ENCODE measurements at regions not wholly inside any gene's neighbourhood (a gene's known extent, or its start where the extent isn't known, plus 50 kb on each side); places are given as distances from the start of the nearest gene placed in this dataset.

- TF ChIP-seq, protein P1, sequence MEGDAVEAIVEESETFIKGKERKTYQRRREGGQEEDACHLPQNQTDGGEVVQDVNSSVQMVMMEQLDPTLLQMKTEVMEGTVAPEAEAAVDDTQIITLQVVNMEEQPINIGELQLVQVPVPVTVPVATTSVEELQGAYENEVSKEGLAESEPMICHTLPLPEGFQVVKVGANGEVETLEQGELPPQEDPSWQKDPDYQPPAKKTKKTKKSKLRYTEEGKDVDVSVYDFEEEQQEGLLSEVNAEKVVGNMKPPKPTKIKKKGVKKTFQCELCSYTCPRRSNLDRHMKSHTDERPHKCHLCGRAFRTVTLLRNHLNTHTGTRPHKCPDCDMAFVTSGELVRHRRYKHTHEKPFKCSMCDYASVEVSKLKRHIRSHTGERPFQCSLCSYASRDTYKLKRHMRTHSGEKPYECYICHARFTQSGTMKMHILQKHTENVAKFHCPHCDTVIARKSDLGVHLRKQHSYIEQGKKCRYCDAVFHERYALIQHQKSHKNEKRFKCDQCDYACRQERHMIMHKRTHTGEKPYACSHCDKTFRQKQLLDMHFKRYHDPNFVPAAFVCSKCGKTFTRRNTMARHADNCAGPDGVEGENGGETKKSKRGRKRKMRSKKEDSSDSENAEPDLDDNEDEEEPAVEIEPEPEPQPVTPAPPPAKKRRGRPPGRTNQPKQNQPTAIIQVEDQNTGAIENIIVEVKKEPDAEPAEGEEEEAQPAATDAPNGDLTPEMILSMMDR (conservative IDR thresholded peaks at IDR 0.05): no peak
- TF ChIP-seq ZFX (IDR thresholded peaks at IDR 0.05): no peak
Measured at GRCh38 chr17:71677439-71677838, 443.4 kb upstream of the SOX9 start.
